Ovary (tissue), 7 donors: ENCODE measurements at regions not wholly inside any gene's neighbourhood (a gene's known extent, or its start where the extent isn't known, plus 50 kb on each side); places are given as distances from the start of the nearest gene placed in this dataset.

ENCODE experiments used
- DNase-seq, 5 donors: peaks; one replicate each; pipeline ENCODE4 v3.0.0-alpha.2; 2019 to 2020
- H3K27ac ChIP-seq, 2 donors: fragments of 200-600 bp; one replicate each; pipeline versions ENCODE4 v1.5.1 to v1.8.0; 2019 to 2022
- H3K27me3 ChIP-seq: fragments of 200-600 bp; one replicate; pipeline ENCODE4 v1.8.0; 2022
- H3K36me3 ChIP-seq: fragments of 200-600 bp; sonication (generic); one replicate; pipeline ENCODE4 v1.5.1; 2019
- H3K4me1 ChIP-seq: one replicate; pipeline ENCODE4 v1.8.1; 2013; ENCODE audit warnings: mild to moderate bottlenecking, moderate library complexity; ENCODE audit not compliant: insufficient read depth
- H3K4me3 ChIP-seq: fragments of 200-600 bp; sonication (generic); one replicate; pipeline ENCODE4 v1.5.1; 2017
- H3K9me3 ChIP-seq, 2 donors: fragments of 200-600 bp in 1 of 2; sonication (generic) in 1 of 2; one replicate each; pipeline versions ENCODE4 v1.5.1 to v1.8.1; 2013 to 2019; ENCODE audit warnings: mild to moderate bottlenecking in 1 of 2, moderate library complexity in 1 of 2
- CTCF ChIP-seq, 3 donors: fragments of 450-650 bp in 2 of 3; fragments of 200-600 bp in 1 of 3; IDR thresholded peaks; one replicate each; pipeline versions ENCODE4 v1.5.1 to v1.8.0; 2016 to 2022; ENCODE audit warnings: antibody characterized with exemption in 3 of 3, mild to moderate bottlenecking in 1 of 3
- EP300 ChIP-seq: sonication (generic); formaldehyde crosslinking; IDR thresholded peaks from one replicate; pipeline ENCODE4 v1.6.1; 2017; ENCODE audit warnings: antibody characterized with exemption
- POLR2A ChIP-seq: fragments of 450-650 bp; IDR thresholded peaks from one replicate; pipeline ENCODE4 v1.6.1; 2017; ENCODE audit warnings: antibody characterized with exemption, mild to moderate bottlenecking, moderate library complexity
- WGBS, 3 donors: extraction: QIAGEN DNeasy Blood & Tissue Kit in 1 of 3; methylation state at CpG; one replicate each; pipeline versions ENCODE4 v1.1.5 to v1.1.7; 2013 to 2017; 5-methylcytosine and 5-hydroxymethylcytosine counted together
- intact Hi-C, 4 donors: fragments of 100-400 bp; cut with DNase I; formaldehyde crosslinking; loops; one replicate each; pipeline versions ENCODE4 v1.11.0 to v1.15.1; 2022 to 2023
- donor health status: DM: no; HTN: no; CAD: no; lungs with moderate emphysema.
- donor health status: DM: no; HTN: no; CAD: no.
- donor health status: Bipolar disorder and iron deficiency.
- donor health status: DM: no; HTN: no; CAD: no.
- donor health status: DM: yes; HTN: yes; CAD: no.

- Histone ChIP-seq H3K4me1 (peaks cover 2% of the 10 kb centered on the region), H3K36me3 (no peaks in the 10 kb centered on the region), H3K9me3 (no peaks in the 10 kb centered on the region), H3K27me3 (no peaks in the 10 kb centered on the region), H3K27ac (no peak overlapping the region), H3K4me3 (no peak overlapping the region)
- intact Hi-C loops = no loop called here
- WGBS, 3 donors = 81 to 89% (median 89%) methylated on average over 2 of the region's 2 CpGs
- TF ChIP-seq POLR2A (no peak), CTCF (IDR thresholded peaks at IDR 0.05) (no peak), EP300 (no peak)
- DNase-seq = no peak
Measured at GRCh38 chr6:74603322-74604076, 602.4 kb downstream of the COL12A1 start.

GRCh38 chr6:74602206-74602605 is 603.6 kb downstream of the COL12A1 start:
- WGBS, 3 donors = 91 to 95% (median 94%) methylated on average over 3 of the region's 3 CpGs
- TF ChIP-seq POLR2A = no peak
- TF ChIP-seq CTCF (IDR thresholded peaks at IDR 0.05) = no peak
- no peak for TF ChIP-seq EP300
- intact Hi-C loops = no loop called here

GRCh38 chr6:74598462-74599393 is 607.1 kb downstream of the COL12A1 start:
- H3K9me3 ChIP-seq = no peaks in the 10 kb centered on the region
- TF ChIP-seq CTCF (IDR thresholded peaks at IDR 0.05) = no peak
- no peak for TF ChIP-seq POLR2A
- no peak for TF ChIP-seq EP300
- no peaks in the 10 kb centered on the region for H3K27me3 ChIP-seq
- WGBS, 3 donors = 85 to 86% (median 86%) methylated on average over 3 of the region's 3 CpGs
- H3K36me3 ChIP-seq = no peaks in the 10 kb centered on the region
- no peaks in the 10 kb centered on the region for H3K4me1 ChIP-seq
- no peak overlapping the region for H3K4me3 ChIP-seq
- H3K27ac ChIP-seq = no peak overlapping the region
- no peak for DNase-seq
- intact Hi-C loops = no loop called here

More at GRCh38 chr6:74602206-74602605, 603.6 kb downstream of the COL12A1 start:
- no peak for DNase-seq
- H3K27me3 ChIP-seq = no peaks in the 10 kb centered on the region
- peaks cover 2% of the 10 kb centered on the region for H3K4me1 ChIP-seq
- no peaks in the 10 kb centered on the region for H3K9me3 ChIP-seq
- H3K36me3 ChIP-seq = no peaks in the 10 kb centered on the region
- H3K27ac ChIP-seq = no peak overlapping the region
- no peak overlapping the region for H3K4me3 ChIP-seq

GRCh38 chr6:74597840-74598239 is 608.0 kb downstream of the COL12A1 start:
- Histone ChIP-seq H3K4me3 (no peak overlapping the region), H3K4me1 (no peaks in the 10 kb centered on the region), H3K27ac (no peak overlapping the region), H3K9me3 (no peaks in the 10 kb centered on the region), H3K27me3 (no peaks in the 10 kb centered on the region), H3K36me3 (no peaks in the 10 kb centered on the region)
- no peak for TF ChIP-seq EP300
- 97 to 98% (median 98%) methylated on average over 1 of the region's 1 CpG for WGBS, 3 donors
- intact Hi-C loops = no loop called here
- no peak for DNase-seq
